Islet precursor cell (in vitro differentiated cells): ENCODE measurements at regions not wholly inside any gene's neighbourhood (a gene's known extent, or its start where the extent isn't known, plus 50 kb on each side); places are given as distances from the start of the nearest gene placed in this dataset.

Source experiments
- DNase-seq: peaks from one replicate; pipeline ENCODE4 v3.0.0-alpha.2; 2018

- peak; percentile 93 for DNase-seq
These were observed 143.2 kb upstream of the UMPS start for GRCh38 chr3:124587053-124587408.

GRCh38 chr3:124588036-124588435 is 142.2 kb upstream of the UMPS start:
- no peak for DNase-seq

- no peak for DNase-seq
These were observed 141.5 kb upstream of the UMPS start for GRCh38 chr3:124588794-124589193.

DNA sequence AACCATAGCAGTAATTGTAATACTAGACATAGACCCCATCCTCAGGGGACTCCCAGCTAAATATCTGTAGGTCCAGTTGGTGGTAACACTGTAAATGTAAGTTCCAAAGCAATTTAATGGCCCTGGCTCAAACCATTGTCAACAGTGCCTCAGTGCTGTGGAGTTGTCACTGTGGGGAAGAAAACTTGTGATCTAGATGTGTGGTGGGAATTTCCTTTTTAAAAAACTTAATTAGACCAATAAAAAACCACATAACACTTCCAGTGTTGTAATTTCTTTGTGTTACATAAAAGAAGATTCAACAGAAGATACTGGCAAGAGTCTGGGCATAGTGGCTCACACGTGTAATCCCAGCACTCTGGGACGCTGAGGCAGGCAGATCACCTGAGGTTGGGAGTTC is 138.6 kb upstream of the UMPS start:
- DNase-seq, result no peak

- peak; percentile 94 for DNase-seq
These were observed 137.4 kb upstream of the UMPS start for GRCh38 chr3:124592658-124593441.

DNA sequence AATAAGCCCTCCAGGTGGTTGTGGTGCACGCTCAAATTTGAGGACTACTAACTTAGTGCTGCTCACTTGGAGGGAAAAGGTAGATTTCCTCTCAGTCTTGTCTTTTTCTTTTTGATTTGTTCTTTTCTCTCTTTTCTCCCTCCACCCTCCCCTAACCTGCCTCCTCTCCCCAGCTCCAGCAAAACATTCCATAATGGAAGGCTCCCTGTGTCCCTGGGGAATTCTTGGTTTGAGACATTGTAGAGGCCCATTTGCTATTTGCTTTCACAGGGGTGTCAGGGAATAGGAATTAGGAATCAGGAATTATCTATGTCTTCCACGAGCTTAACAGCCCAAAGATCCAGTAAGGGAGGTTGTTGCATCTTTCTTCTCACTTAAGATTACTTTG is 136.8 kb upstream of the UMPS start:
- no peak for DNase-seq

DNA sequence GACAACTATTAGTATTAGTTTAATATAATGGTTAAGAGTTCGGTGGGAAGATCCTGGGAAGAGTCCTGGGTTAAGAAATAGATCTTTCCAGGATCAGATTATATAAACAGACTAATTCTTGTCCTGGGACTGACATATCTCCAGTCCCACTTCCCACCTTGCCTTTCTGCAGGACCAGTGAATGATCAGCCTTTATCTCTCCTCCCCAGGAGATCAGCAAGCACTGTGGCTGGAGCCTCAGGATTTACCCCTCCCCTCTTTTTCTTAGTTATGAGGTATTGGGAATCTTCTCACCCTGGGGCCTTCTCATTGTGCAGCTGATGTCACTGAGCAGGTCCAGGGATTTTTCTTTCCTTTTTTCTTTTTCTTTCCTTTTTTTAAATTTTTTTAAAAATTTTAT is 135.7 kb upstream of the UMPS start:
- no peak for DNase-seq

- DNase-seq, result peak; percentile 11
These were observed 133.0 kb upstream of the UMPS start for GRCh38 chr3:124597273-124597672.

DNA sequence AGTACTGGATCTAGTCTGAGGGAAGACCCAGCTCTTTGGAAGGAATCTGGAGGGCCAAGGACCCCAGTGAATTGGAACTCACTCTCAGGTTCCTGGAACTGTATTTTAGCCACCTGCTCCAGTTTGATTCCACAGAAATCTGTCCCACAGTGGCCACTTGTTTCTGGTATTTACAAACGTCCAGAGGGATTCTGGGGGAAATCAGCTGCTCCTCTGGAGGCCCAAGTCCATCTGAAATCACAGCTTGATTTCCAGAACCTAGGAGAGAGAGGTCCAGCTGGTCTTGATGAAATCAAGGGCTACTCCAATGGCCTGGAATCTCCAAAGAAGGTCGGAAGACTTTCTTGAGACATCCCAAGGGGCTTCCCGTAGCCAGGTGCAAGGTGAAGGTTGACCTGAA is 132.3 kb upstream of the UMPS start:
- peak; percentile 9 for DNase-seq

- peak; percentile 25 for DNase-seq
These were observed 131.0 kb upstream of the UMPS start for GRCh38 chr3:124599147-124599765.

- DNase-seq, result peak; percentile 52
These were observed 130.2 kb upstream of the UMPS start for GRCh38 chr3:124599779-124600693.

DNA sequence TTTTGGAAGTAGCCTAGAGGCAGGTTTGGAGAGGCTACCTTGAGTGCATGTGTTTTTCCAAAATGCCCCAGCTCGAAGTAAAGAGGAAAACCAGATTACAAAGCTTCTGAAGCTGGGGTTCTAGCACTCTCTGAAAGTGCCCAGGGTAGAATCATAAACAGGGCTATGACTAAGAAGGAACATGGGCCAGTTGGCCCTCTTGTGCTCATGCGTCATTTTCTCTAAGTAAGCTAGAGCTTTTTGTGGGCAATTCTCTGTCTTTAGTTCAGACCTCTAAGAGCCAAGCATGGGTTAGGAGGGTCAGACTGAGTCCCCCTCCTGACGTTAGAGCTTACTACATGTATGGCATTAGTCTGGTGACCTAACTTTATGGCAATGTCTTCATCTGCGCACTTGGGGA is 129.5 kb upstream of the UMPS start:
- peak; percentile 41 for DNase-seq

- DNase-seq, result no peak
These were observed 129.1 kb upstream of the UMPS start for GRCh38 chr3:124601190-124601589.

- no peak for DNase-seq
These were observed 127.1 kb upstream of the UMPS start for GRCh38 chr3:124602980-124603627.

DNA sequence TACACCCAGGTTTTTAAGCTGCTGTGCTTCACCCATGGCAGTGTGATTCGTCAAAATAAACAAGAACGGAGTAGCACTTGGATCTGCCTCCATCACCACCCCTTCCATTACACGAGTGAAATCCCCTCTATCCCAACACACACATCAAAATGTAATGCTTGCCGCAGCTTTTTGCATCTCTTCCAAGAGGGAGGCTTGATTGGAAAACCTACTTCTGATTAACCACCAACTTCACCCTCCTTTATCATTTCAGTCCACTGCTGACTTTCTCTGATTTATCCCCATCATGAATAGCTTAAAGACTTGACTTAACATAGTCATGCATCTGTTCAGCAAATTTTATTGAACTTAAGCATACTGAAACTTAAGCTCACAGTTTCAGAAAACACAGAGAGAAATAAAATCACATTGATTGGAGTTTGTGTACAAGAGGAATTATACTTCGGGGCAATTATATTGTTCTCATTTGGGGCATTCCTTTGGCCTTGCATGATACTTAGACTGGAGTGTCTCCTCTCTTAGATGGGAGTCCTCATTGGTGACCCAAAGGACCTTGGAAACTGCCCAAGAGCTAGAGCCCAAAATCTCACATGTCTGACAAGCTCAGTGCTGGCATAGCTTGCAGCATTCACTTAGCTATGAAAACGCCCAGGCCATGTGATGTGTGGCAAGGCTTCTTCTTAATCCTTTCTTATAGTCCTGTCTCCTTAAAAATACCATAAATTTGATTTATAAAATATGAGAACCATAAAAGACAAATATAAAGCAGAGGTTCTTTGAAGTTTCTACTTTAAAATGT is 124.3 kb upstream of the UMPS start:
- no peak for DNase-seq

DNA sequence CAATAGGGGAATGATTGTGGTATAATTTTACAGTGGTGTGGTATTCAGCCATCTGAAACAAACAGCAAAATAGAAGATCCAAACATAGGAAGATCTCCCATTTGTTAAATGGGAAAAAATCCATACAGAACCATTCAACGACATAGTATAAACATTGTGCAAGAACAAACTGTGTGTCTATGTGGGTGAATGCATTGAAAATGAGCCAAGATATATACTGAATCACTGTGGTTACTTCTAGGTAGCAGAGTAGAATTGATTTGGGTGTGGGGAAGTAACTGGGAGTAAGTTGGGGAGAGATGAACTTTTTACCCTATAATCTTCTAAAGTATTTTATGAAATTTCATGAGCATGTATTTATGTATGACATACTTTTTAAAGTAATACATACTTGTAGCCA is 123.1 kb upstream of the UMPS start:
- no peak for DNase-seq

- peak; percentile 61 for DNase-seq
These were observed 120.8 kb upstream of the UMPS start for GRCh38 chr3:124609402-124609801.

DNA sequence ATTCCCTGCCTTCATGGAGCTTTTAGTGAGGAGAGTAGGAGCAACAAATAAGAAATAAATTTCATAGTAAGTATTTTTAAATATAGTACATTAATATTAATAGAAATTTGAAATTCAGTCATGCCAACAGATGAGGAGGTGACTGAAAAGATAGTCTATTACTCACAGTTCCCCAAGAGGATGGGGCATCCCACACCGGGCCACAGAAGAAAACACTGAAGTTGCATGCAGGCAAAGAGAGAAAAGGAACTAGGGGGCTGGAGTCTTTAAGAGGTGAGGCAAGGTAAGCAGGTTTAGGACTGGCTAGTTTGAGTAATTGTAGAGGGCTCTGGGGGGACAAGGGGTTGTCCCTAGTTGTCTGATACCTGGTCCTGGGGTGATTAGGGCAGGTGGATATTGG is 120.1 kb upstream of the UMPS start:
- DNase-seq, result peak; percentile 25

GRCh38 chr3:124611520-124611919 is 118.7 kb upstream of the UMPS start:
- no peak for DNase-seq

- DNase-seq, result no peak
These were observed 114.2 kb upstream of the UMPS start for GRCh38 chr3:124615896-124616543.

GRCh38 chr3:124617177-124617576 is 113.1 kb upstream of the UMPS start:
- DNase-seq, result no peak
